A549 (cell line): ENCODE measurements at regions not wholly inside any gene's neighbourhood (a gene's known extent, or its start where the extent isn't known, plus 50 kb on each side); places are given as distances from the start of the nearest gene placed in this dataset.

Source experiments
- CTCF ChIP-seq: fragments of >200 bp; sonication (Bioruptor Twin); formaldehyde crosslinking; IDR thresholded peaks from 3 replicates; pipeline ENCODE4 v1.5.1; 2016
- ZSCAN20 ChIP-seq: fragments of 250-450 bp; sonication (Bioruptor Pico); IDR thresholded peaks from 2 replicates; pipeline ENCODE4 v1.8.0; 2022; ENCODE audit warnings: mild to moderate bottlenecking, moderate library complexity

GRCh38 chr14:85824526-85824925 is 294.6 kb downstream of the FLRT2 start:
- no peak for TF ChIP-seq CTCF
- no peak for TF ChIP-seq ZSCAN20
